PFSK-1 (cell line): ENCODE measurements at regions not wholly inside any gene's neighbourhood (a gene's known extent, or its start where the extent isn't known, plus 50 kb on each side); places are given as distances from the start of the nearest gene placed in this dataset.

Source experiments
- POLR2AphosphoS5 ChIP-seq: IDR thresholded peaks from 2 replicates; pipeline ENCODE4 v1.6.1; 2012; ENCODE audit warnings: low read depth, mild to moderate bottlenecking, control low read depth, low read length, moderate library complexity
- TAF1 ChIP-seq: IDR thresholded peaks from 2 replicates; pipeline ENCODE4 v1.6.1; 2012; ENCODE audit warnings: low read length, control low read depth, borderline replicate concordance; ENCODE audit not compliant: insufficient read depth
- TF ChIP-seq, protein P1 (sequence below), 2 experiments: IDR thresholded peaks; 2 replicates each; pipeline versions ENCODE4 v1.6.1 to v1.8.0; 2011 to 2012; ENCODE audit warnings: low read depth in 2 of 2, low read length in 2 of 2, control low read depth in 1 of 2, inconsistent platforms in 1 of 2, mild to moderate bottlenecking in 1 of 2, moderate library complexity in 1 of 2; ENCODE audit not compliant: insufficient read depth in 1 of 2

- TF ChIP-seq, protein P1, sequence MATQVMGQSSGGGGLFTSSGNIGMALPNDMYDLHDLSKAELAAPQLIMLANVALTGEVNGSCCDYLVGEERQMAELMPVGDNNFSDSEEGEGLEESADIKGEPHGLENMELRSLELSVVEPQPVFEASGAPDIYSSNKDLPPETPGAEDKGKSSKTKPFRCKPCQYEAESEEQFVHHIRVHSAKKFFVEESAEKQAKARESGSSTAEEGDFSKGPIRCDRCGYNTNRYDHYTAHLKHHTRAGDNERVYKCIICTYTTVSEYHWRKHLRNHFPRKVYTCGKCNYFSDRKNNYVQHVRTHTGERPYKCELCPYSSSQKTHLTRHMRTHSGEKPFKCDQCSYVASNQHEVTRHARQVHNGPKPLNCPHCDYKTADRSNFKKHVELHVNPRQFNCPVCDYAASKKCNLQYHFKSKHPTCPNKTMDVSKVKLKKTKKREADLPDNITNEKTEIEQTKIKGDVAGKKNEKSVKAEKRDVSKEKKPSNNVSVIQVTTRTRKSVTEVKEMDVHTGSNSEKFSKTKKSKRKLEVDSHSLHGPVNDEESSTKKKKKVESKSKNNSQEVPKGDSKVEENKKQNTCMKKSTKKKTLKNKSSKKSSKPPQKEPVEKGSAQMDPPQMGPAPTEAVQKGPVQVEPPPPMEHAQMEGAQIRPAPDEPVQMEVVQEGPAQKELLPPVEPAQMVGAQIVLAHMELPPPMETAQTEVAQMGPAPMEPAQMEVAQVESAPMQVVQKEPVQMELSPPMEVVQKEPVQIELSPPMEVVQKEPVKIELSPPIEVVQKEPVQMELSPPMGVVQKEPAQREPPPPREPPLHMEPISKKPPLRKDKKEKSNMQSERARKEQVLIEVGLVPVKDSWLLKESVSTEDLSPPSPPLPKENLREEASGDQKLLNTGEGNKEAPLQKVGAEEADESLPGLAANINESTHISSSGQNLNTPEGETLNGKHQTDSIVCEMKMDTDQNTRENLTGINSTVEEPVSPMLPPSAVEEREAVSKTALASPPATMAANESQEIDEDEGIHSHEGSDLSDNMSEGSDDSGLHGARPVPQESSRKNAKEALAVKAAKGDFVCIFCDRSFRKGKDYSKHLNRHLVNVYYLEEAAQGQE (IDR thresholded peaks at IDR 0.05; ENCODE audit: insufficient read depth in 1 of 2, low read depth in 2 of 2, low read length in 2 of 2): no peak
- TF ChIP-seq TAF1: no peak
- no peak for TF ChIP-seq POLR2AphosphoS5
Observed at GRCh38 chr1:163906283-163906682, 584.5 kb downstream of the NUF2 start.
